ENCODE measurements at regions not wholly inside any gene's neighbourhood (a gene's known extent, or its start where the extent isn't known, plus 50 kb on each side); places are given as distances from the start of the nearest gene placed in this dataset.

- no peak for DNase-seq
Measured at GRCh38 chr17:56739376-56739775, 94.3 kb downstream of the C17orf67 start.

GRCh38 chr17:56739776-56740175 lies 93.9 kb downstream of the C17orf67 start:
- no peak for DNase-seq

GRCh38 chr17:56740481-56740880 lies 93.2 kb downstream of the C17orf67 start:
- DNase-seq = no peak
